HG02623 (cell line): ENCODE measurements at regions not wholly inside any gene's neighbourhood (a gene's known extent, or its start where the extent isn't known, plus 50 kb on each side); places are given as distances from the start of the nearest gene placed in this dataset.
"Not testable (repeated sequence)": the region's sequence is repeated elsewhere in the genome, so short reads cannot be mapped to it uniquely, and the experiment has no call there.

ENCODE experiments used
- ATAC-seq: cut with Tn5 transposase; IDR thresholded peaks from one replicate; pipeline ENCODE4 v1.9.1; 2021; ENCODE audit warnings: moderate library complexity; ENCODE audit not compliant: unreplicated experiment

GRCh38 chr10:30560326-30560725 lies 69.2 kb downstream of the LYZL2 start:
- ATAC-seq, result no peak

DNA sequence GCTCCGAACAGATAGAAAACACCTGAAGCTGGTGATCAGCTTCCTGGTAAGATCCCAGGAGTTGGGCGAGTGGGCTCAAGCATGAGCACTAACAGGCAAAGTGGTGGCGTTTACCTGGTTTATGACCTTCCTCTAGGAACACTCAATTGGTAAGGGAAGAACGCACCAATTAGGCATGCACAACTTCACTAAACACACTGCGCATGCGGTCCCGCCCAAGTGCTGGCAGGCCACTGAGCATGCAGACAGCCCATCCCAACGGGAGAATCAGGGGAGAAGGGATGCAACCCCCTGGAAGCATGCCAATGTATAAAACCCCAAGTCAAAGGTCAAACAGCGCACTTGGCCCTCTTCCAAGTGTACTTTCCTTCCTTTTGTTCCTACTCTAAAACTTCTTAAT lies 70.4 kb downstream of the LYZL2 start:
- ATAC-seq, result no peak

DNA sequence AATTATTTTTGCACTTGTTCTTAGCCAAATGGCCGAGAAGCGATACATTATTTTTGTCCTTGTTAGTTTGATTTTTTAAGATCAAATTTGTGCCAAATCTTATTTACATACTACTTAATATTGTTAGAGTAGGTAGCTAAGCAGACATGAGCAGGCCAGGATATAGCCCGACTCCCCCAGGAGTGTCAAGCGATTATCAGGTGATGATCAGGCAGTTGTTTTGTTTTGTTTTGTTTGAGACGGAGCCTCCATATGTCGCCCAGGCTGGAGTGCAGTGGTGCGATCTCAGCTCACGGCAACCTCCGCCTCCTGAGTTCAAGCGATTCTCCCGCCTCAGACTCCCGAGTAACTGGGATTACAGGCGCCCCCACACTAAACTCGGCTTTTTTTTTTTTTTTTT lies 71.1 kb downstream of the LYZL2 start:
- no peak for ATAC-seq

- no peak for ATAC-seq
These were observed 71.7 kb downstream of the LYZL2 start for GRCh38 chr10:30557884-30558283.

GRCh38 chr10:30556189-30556588 lies 73.4 kb downstream of the LYZL2 start:
- no peak for ATAC-seq

DNA sequence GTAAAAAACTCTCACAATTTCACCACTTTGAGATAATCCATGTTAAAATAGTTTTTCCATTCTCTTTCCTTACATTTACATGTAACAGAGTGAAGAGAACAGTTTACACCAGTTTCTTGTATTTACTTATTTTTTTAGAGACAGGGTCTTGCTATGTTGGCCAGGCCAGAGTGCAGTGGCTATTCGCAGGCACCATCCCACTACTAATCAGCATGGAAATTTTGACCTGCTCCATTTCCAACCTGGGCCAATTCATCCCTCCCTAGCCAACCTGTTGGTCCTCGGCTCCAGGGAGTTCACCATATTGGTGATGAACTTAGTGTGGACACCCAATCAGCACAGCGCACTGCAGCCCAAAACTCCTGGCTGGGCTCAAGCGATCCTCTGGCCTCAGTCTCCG lies 74.1 kb downstream of the LYZL2 start:
- no peak for ATAC-seq

- no peak for ATAC-seq
These were observed 75.1 kb downstream of the LYZL2 start for GRCh38 chr10:30554440-30554825.

GRCh38 chr10:30553626-30554439 lies 75.7 kb downstream of the LYZL2 start:
- ATAC-seq, result no peak

DNA sequence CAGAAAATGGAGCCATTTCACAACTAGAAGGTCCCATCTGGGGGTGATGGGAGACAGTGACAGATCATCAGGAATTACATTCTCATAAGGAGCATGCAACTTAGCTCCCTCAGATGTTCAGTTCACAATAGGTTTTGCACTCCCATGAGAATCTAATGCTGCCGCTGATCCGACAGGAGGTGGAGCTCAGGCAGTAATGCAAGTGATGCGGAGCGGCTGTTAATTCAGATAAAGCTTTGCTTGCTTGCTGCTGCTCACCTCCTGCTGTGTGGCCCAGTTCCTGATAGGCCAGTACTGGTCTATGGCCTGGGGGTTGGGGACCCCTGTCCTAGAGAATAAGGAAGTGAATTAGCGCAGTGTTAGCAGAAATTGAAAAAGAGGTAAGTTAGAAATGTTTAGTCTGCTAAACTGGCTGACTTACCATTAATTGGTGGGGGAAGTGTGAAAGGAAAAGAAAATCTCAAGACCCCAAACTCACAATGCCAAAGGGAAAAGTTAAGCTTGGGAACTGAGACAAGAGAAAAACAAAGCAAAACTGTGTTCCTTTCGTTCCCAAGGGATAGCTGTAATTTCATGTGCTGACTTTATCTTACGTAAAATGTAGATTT lies 76.4 kb downstream of the LYZL2 start:
- no peak for ATAC-seq

DNA sequence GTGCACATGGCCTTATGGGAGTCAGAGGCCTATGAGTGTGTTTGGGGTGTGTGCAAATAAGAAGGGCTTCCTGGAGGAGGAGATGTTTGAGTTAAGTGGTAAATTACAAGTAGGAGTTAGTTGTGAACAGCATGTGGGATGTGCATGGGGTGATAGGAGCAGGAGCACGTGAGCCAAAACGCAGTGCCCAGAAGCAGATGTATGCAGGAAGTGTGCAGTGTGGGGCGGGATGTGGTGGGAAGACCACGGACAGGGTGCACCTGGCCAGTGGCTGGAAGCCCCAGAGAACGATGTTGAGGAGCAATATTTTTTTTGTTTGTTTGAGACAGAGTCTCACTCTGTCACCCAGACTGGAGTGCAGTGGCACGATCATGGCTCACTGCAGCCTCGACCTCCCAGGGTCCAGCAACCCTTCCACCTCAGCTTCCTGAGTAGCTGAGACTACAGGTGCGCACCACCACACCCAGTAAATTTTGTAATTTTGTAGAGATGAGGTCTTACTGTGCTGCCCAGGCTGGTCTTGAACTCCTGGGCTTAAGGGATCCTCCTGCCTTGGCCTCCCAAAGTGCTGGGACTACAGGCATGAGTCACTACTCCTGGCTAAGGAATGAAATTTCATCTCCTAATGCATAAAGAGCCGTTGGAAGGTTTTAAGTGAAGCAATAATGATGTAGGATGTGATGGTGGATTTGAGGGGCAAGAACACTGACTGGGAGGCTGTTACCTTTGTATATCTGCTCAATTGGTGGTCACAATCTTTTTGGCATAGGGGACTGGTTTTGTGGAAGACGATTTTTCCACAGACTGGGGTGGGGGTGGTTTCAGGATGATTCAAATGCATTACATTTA lies 78.4 kb downstream of the LYZL2 start:
- ATAC-seq, result no peak

DNA sequence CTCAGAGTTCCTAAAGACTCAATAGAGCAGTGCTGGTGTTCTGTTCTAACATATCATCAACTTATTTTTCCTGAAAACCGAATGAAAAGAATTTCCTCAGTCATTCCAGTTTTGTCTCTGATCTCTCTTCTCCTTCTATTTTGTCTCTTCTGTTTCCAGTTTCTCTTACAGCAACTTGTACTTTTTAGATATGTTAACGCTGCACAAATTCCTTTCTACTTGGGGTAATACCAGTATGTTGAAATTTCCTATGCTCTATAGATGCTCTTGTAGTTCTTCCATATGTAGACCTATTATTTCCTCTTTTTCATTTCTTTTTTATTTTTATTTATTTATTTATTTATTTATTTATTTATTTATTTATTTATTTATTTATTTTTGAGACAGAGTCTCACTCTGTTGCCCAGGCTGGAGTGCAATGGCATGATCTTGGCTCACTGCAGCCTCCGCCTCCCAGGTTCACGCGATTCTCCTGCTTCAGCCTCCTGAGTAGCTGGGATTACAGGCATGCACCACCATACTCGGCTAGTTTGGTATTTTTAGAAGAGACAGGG lies 80.3 kb downstream of the LYZL2 start:
- ATAC-seq, result not testable (repeated sequence)

- ATAC-seq, result no peak
These were observed 83.0 kb downstream of the LYZL2 start for GRCh38 chr10:30546511-30546910.

DNA sequence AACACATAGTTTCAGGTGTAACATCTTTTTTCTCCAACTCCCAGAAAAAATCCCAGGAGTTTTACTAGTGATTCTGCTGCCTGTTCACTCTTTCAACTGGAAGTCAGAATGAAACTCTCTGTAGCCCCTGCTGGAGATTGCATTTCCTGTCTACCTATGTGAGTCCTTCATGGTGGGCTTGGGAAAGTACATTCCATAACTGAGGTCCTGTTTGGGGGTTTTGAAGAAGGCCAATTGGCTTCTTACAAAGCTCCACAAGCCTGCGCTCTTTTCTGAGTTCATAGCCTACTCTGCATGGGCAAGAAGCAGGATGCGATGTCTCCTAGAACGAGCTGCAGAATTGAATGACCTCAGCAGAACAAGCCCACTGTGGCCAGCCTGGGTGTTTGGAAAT lies 86.7 kb downstream of the LYZL2 start:
- peak; percentile 20 for ATAC-seq

GRCh38 chr10:30542001-30542894 lies 87.3 kb downstream of the LYZL2 start:
- ATAC-seq, result peak; percentile 48

DNA sequence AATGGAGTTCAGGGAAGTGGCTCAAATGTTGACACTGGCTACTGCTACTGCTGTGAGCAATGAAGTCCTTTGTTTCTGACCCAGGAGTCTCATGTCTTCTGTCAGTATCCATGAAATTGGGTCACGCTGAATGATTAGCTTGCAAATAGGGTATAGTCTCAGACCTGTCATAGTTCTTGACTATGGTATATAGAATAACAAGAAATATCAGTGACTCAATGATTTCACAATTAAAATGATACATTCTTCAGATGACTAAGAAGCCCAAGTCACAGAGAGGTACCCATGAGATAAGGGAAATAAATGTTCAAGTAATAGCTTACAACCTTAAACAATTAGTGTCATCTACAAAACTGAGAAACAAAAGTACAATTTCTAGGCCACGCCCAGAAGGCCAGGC lies 89.3 kb downstream of the LYZL2 start:
- no peak for ATAC-seq

DNA sequence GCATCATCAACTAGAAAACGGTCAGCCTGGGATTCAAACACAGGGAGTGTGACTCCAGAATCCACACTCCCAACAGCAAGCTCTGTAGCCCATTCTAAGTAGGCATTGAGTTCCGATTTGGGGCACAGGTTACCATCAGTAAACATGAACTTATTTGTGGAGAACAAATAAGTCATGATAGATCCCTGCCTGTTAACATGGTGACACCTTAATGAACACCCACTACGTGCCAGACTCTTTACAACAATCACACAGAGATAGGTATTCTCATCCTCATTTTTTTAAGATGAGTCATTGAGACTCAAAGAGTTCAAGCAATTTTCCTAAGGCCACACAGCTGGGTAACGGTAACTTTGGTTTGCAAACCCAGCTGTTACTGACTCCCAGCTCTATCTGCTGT lies 91.5 kb downstream of the LYZL2 start:
- no peak for ATAC-seq

DNA sequence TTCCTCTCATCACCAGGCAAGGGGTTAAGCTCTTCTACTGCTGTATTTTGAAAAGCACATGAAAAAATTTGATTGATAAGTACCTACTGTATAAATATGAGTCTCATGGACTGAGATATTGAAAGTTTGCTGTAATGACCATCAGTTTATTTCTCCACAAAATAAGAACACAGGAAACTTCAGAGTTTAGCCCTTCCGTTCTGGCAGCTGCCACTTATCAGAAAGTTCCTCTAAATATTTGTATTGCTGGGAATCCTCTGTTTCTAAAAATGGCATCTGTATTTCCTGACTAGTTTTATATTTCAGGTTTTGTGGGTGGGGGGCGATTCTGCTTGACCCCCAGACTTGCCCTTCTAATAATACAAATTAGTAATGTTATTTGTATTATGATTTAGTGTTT lies 92.0 kb downstream of the LYZL2 start:
- no peak for ATAC-seq

- not testable (repeated sequence) for ATAC-seq
These were observed 92.4 kb downstream of the LYZL2 start for GRCh38 chr10:30537158-30537557.

GRCh38 chr10:30536578-30536977 lies 93.0 kb downstream of the LYZL2 start:
- no peak for ATAC-seq

GRCh38 chr10:30535677-30536076 lies 93.9 kb downstream of the LYZL2 start:
- no peak for ATAC-seq
